ENCODE measurements at regions not wholly inside any gene's neighbourhood (a gene's known extent, or its start where the extent isn't known, plus 50 kb on each side); places are given as distances from the start of the nearest gene placed in this dataset.
A peak's percentile ranks its signal among the peaks of the same experiment; 100 is the strongest.
"Not testable (repeated sequence)": the region's sequence is repeated elsewhere in the genome, so short reads cannot be mapped to it uniquely, and the experiment has no call there.

DNA sequence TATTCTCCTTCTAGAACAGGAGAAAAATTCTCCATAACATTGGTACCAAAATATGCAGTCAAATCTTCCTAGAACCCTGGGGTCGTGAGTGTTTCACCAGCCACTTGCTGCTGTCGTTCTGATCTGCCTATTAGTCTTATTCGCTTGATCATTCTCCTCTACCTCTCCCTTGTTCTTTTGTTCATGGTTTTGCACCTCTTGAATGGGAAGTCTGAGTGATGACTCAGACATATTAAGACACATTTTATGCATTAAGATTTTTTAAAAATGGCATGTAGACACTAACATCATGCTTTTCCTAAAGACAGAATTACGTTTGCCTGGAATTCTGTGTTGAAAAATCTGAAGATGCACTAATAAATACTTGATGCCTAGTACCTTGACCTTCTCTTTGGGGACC is 159.2 kb upstream of the LRIG3 start:
- no peak for DNase-seq

DNA sequence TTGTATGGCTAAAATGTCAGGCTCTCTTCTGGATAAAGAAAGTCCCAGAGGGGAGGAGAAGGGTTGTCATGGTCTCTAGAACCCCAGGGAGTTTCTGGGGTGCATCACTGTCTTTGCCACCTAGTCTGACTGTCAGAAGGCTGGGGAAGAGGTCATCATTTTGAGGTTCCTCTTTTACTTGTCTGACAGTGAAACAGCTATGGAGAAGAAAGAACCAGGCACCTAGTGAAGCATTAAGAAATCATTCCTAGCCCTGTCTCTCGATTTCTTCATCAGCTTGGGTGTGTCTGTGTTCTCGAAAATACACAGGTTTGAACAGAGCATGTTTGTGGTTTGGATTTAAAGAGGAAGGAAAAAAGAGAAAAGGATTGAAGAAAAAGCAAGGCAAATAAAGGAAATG is 158.7 kb upstream of the LRIG3 start:
- no peak for DNase-seq

DNA sequence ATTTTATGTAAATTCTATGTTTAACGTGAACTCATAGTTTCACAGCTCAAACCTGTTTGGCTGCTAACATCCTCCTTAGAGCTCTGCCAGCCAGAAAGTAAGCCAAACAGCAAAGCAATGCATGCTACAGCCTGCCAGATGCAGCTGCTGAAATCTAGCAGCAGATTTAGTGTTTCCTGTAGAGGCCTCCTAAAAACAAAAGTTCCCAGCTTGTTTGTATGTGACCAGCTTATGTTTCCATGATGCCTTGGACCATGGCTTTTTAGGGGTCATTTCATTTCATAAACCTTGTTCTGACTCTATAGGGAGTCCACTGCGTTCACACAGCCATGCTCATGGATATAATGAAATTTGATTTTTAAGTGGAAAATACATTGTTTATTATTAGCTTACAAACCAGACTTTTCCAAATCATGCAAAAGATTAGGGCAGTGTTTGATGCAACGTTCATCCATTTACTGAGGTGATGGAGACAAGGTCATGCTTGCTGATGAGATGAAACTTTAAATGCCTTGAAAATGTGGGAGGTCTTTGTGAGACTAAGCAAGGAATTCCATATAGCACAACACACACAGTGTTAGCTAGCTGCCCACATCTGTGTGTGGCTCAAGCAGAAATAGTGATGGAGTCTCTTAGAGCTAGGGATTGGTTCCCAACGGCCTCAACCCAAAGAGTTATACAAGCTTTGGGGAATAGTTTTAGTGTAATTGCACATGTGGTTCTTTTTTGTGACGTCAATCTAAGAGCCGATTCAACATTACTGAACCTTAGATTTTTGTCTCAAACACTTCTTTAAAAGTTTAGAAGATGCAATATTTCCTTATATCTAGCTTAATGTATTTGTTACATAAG is 157.5 kb upstream of the LRIG3 start:
- no peak for DNase-seq

DNA sequence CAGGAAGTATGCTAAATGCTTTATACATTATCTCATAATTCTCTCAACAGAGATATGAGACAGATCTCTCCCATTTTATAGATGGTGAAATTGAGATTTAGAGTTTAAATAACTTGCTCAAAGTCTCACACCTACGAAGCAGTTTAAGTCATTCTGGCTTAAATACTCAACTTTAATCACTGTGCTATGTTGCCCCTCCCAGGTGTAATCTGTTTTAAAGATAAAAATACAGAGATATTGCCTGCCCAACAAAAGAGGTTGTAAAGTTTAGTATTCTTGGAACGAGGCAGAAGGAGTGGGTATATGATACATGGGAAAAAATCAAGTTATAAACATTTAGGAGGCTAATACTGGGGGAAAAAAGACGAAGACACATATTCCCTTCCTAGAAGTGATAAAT is 156.8 kb upstream of the LRIG3 start:
- no peak for DNase-seq

DNA sequence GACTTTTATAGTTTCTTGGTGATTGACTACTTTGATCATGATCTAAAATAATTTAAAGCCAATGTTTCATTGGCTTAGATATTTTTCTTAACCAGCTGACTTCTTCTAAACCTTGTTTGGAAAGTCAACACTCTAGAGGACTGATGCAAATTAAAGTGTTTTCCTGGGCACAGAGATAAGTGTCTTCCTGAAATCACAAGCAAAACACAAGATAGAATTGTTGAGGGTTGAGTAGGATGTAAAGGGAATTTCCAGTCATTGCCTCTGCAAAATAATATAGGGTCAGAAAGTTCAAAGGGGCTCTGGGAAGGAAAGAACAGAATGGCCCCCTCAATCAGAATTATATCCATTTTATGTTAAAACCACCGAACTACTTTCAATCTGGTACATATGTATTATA is 156.3 kb upstream of the LRIG3 start:
- no peak for DNase-seq

DNA sequence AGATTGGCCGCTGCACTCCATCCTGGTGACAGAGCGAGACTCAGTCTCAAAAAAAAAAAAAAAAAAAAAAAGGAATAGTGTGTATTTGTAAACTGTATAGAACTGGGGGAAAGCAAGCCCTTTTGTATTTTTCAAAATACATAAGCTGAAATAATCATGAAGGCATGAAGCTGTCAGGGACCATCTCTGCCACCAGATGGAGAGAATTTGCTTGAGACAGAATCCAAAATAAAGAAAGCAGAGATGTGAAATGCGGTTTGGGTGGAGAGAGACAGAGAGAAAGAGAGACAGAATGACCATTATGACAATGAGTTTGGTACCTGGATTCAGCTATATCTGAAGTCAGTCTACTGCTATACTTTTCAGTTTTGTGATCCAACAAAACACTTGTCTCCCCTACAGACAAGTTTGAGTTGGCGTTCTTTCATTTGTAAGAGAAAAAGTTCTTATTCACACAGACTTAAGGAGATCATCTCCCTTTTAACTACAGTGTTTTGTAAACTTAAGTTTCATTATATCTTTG is 155.7 kb upstream of the LRIG3 start:
- DNase-seq, result peak; percentile 39

DNA sequence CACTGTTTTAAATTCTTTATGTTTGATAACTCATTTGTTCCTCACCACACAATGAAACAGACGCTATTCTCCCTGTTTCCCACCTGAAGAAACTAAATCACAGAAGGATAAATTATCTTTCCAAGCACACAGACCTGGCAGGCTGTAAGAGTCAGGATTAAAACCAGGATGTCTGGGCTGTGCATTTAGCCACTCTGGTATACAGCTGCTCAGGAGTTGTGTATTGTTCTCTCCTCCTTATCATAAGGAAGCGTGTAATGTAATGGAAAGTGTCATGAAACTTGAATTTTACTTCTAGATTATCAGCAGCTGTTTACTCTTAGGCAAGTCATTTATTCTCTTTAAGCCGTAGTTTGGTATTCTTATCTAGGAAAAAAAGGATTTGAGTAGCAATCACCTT is 154.8 kb upstream of the LRIG3 start:
- no peak for DNase-seq

DNA sequence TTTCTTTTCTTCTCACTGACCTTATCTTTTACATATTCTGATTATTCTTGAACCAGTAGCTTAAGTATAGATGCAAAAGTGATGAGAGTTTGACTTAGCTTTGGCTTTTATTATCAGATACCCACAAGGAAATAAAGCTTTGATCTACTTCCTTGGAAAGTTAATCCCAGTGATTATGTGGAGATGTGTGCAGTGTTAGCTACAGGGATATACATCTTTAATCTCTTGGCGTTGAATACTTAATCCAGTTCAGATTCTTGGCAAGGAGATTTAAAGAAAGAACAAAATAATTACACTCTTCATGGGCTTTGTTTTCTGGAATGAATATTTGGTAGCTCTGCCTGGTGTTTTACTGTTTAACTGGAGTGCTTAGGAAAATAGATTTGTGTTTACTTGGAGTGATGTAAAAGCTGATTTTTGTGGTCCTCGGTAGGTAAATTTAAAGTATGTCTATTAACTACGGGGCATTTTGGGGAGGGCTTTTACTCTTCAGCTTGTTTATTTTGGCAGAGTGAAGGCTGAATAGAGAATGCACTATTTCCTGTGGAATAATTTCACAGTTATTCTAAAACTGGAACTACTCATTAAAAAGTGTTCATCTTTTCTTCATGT is 150.1 kb upstream of the LRIG3 start:
- DNase-seq, result peak; percentile 34

DNA sequence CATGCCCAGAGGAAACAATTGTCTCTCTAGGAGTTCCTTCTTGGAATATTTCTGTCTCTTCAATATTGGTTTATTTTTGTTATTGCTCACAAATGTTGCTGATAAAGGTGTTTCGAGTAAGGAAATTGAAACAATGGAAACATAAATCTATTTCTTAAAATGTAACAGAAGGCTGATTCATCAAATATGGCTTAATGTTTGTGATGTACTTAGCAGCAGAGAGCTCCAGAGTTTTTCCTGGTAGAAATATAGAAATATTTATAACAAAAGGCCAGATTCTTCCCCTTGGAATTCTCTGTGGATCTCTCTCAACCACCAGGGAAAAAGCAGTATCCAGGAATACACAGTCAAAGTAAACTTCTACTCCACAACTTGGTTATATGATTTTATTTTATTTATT is 149.2 kb upstream of the LRIG3 start:
- no peak for DNase-seq

DNA sequence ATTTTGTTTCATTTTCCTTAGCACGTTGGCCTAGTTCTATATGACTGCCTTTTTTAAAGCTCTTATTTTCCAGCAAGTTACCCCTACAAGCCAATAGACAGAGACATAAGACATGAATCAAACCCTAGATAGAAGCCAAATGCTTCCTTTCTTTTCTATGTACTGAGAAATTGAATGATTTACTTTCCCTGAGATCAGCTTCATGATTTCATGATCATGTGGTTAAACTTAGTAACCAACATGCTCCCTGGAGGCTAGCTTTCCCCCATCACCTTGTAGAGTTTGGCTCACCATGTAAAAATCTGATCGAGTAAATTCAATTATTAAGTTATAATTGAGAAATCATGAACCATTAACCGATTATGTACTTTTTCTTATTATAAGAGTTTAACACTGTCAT is 148.1 kb upstream of the LRIG3 start:
- no peak for DNase-seq

DNA sequence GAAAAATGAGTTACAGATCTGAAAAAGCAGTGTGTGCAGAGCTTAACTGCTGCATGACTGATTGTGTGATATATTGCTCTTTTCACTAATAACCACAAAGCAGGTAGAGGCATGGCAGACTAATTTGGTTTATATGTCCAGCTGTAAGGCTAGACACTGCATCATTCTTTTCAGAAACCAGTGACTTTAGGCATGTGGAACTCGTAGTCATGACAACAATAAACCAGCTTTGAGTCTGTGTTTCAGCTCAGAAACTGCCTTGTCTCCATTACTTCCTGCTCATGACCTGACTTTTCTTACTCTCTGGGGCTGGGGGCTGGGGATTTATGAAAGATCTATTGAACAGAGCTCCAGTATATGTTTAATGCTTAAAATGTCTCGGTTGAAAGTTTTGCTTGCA is 146.8 kb upstream of the LRIG3 start:
- peak; percentile 76 for DNase-seq

DNA sequence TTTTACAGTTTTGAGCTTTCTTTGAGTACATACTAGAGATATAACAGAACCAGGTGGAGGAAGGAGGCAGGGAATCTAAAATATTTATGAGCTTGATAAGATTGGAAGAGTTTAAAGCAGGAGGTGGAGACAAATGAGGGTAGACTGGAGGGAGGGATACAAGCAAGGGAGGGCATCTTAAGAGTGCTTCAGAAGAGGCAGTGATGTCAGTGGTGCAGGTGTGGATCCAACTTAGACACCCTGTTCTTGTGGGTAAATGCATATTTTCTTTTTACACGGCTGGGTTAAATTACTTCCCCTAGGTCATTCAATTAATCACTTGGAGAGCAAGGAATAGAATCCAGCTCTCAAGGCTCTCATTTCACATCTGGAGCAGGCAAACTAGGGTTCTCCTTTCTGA is 146.1 kb upstream of the LRIG3 start:
- no peak for DNase-seq

DNA sequence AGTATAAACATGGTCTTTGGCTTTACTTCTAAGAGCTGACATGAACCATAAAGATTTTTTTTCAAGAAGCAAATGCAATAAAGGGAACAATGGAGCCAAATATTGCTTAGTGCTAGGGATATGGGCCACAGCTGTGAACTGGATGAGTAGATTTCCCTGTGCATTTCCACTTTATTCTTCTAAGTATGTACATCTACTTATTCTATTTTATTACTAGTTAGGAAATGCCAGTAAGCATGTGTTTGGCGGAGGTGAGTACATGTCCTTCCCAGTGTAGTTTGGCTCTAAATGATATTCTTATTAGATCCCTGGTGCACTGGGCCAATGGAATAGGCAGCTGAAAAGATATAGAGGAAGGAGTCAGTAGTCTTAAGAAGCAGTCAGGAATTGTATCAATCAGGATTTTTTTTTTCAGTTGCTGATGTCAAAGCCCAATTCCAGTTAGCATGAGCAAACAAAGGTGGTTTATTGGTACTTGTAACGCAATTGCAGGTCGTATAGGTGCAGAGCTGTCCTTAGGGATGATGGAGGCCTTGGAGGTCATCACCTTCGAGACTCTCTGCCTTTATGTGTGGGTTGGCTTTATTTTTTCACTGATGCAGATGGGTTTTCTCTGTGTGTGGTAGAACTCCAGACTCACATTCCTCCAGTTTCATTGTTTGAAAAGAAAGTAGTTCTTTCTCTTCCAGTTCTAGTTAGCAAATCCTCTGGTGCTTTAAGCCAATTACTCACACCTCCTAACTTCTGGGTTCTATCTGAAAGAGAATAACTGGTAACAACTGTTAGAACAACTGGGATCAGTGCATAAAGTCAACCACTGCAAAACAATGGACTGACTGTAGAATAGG is 139.0 kb upstream of the LRIG3 start:
- no peak for DNase-seq

DNA sequence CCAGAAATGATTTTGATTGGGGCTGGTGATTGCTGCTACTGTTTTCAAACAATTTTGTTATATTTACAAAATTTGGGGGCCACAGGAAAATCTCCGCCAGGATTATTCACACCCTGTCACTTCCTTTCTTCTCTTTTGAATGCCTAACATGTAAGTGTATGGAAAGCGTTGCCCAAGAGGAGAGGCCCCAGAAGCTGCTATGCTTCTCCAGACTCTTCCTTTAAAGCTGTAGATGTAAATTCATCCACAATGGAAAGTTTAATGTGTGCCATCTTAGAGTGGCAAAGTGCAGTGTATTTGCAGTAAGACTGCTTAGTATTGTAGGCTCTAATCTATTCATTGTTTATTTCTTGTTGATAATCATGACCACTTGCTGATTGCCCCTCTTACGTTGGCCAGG is 136.7 kb upstream of the LRIG3 start:
- no peak for DNase-seq

DNA sequence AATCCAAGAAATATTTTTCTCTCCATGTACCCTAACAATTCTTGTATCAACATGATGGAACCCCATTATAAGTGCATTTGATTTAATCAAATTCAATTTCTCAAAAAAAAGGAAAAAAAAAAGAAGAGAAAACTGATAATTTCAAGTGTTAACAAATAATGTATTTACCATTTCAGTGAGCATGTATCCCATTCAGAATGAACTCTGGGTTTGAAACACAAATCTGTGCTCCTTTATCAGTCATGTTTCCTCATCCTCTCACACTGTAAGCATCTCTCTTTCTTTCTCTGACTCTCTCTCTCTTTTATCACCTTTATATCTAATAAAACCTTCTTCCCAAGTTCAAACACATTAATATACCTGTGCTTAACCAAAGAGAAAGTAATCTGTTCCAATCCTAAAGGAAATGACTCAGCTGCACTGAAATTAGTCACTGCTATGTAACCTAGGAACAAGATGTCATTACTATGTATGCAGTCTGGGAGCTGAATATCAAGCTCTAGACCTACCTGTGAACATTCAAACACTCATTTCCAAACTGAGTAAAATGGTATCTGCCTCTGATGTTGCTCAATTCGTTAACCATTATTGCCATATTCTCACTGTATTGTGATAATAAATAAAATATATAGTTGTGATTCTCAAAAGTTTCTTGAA is 135.0 kb upstream of the LRIG3 start:
- peak; percentile 48 for DNase-seq

DNA sequence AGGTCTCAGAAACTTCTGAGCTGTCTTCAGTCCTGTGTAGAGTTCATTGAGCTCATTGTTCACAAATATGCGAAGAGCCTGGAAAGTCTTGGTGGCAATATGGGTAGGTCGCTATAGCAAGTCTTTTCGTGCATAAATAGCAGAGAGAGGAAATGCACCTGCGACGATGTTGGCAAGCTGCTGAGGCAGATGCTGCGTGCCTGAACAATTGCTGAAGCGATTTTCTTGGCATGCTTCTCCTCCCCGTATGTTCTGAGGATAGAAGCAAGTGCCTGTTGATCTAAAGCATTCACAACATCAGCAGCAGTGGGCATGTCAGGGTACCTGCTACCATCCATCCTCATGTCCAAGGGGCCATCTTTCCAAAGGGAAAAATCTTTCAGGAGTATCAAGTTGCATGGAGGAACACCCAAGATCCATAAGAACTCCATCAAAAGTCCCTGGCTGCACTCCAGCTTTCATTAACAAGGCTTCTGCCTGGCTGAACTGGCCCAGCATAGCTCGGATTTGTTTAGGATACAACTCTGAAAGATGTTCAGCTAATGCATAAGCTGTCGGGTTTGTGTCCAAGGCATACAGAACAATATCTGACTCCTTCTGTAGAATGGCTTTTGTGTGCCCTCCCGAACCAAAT is 133.1 kb upstream of the LRIG3 start:
- not testable (repeated sequence) for DNase-seq

DNA sequence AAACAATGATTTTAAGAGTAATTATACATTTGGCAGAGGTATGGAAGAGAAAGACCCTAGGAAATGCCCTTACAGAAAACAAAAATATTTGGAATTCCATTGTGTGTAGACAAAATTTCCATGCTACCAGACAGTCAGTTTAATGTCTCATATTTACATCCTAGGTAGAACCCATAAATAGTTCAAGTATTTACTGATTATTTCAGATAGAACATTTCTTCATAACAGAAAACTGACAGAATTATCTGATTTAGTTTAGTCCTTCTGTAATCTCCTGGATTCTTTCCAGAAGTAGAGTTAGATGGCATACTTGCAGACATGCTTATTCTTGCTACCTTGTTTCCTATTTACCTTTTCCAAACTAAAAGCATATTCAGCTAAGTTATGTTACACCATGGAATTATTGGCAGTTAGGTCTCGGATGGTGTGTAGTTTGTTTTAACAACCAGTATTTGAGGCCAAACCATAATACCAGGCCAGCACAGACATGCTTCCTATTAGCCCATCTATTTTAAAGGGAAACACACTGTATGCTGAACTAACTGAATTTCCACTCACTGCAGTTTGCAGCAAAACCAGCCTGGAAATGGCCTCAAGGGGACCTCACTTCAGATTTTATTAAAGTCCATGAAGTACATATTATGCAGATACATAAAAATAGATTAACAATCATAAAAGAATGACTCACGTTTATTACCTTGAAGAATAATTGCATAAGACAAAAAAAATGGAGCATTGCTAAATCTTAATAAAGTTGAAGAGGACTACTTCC is 126.6 kb upstream of the LRIG3 start:
- DNase-seq, result no peak

DNA sequence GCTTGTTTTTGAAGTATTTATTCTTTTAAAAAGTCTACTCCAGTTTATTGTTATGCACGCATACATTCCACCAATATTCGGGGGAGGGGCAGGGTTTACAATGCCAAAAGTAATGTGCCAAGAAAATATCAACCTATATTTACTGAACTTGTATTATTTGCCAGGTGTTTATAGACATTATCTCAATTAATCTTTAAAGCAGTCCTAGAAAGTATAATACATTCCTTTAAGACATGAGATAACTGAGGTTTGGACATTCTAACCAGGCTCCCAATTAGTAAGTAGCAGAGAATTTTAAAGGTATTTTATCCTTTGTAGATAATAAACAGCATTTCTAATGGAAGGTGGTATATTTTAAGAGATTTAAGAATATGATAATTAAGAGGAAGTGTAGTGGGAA is 124.5 kb upstream of the LRIG3 start:
- DNase-seq, result no peak

DNA sequence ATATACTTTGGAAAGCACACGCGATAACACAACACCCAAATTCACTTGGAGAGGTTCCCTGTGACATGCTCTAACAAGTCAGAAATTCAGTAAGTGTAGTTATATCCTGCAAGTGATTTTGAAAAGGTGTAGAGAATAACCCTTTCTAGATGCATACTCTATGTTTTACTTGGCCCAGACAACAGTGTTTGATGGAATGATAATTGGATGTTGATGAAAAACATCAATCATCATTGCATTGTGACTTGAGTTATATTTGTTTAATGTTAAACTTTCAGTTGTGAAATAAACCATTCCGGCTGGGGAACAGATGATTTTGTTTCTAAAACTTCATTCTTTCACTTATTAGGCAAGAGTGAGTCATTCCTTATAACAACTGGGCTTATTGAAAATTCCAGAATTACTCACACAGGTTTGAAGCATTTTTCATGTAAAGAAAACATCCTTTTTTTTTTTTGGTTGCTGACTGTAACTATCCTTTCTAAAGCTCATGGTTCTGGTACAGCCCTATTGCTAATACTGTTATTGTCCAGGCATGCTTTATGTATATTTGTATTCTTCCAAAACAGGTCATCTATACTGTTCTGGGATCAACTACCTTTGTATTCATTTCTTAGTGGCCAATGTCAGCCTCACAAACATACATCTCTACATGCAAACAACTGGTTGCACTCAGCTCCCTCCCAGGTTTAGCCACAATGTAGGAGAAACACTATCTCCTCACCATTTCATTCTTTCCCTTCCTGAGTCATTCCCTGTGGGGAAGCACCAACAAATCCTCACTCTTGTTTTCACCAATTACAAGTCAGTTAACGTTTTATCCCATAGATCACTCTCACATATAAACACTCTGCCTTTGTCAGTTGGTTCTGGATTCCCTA is 121.2 kb upstream of the LRIG3 start:
- peak; percentile 95 for DNase-seq

DNA sequence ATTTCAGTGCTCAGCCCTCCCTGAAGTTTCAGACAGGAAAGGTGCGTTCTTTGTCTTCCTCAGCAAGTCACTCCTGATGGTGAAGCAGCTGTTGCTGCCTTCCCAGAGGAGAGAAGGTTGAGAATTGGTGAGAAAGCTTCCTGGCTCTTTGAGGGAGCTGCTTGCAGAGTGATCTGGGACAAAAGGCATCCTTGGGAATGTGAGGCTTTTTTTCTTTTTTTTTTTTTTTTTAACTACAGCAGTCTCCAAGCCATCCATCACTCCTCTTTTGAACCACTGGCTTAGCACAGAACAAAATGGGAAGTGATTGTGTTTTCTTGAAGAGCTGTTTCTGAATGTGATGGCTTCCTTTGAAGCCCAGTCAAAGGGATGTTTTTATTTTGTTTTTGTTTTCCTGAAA is 120.4 kb upstream of the LRIG3 start:
- peak; percentile 93 for DNase-seq
